Activated CD8-positive, alpha-beta memory T cell treated with anti-CD3 and anti-CD28 coated beads for 4 hours (primary cell): ENCODE measurements at regions not wholly inside any gene's neighbourhood (a gene's known extent, or its start where the extent isn't known, plus 50 kb on each side); places are given as distances from the start of the nearest gene placed in this dataset.

Source experiments
- DNase-seq, 2 donors: peaks; one replicate each; pipeline ENCODE4 v3.0.0-alpha.2; 2020; ENCODE audit warnings: low read depth in 2 of 2

GRCh38 chr14:22417914-22418313 lies 171.1 kb downstream of the DAD1 start:
- no peak for DNase-seq

DNA sequence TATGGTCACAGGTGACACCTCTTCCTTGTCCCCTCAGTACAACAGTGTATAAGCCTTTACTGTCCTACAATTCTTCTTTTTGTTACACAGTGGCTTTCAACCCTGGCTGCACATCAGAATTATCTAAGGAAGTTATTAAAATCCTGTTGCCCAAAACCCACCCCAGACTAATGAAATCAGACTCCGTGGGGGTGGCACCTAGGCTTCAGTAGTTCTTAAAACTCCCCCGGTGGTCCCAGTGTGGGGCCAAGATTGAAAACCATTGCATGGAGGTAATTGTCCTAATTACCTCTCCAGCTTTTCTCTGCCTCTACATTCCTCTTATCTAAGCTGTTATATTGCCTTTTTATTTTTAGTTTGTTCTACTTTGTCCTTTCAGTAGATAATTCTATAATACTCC lies 172.8 kb downstream of the DAD1 start:
- DNase-seq, result no peak

DNA sequence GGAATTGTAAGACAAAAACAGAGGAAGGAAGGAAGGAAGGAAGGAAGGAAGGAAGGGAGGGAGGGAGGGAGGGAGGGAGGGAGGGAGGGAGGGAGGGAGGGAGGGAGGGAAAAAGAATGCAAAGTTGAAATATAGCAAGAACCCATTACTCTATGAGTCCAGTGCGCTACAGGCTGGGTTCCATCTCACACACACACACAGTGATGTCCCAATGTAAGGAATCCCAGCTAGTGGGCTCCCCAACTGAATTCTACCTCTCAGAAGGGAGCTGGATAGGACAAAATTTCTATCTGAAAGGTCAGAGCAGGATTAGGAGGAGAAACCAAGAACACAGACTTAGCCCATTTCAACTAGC lies 173.4 kb downstream of the DAD1 start:
- no peak for DNase-seq

- DNase-seq, result no peak
Observed at GRCh38 chr14:22414876-22415604, 174.0 kb downstream of the DAD1 start.

DNA sequence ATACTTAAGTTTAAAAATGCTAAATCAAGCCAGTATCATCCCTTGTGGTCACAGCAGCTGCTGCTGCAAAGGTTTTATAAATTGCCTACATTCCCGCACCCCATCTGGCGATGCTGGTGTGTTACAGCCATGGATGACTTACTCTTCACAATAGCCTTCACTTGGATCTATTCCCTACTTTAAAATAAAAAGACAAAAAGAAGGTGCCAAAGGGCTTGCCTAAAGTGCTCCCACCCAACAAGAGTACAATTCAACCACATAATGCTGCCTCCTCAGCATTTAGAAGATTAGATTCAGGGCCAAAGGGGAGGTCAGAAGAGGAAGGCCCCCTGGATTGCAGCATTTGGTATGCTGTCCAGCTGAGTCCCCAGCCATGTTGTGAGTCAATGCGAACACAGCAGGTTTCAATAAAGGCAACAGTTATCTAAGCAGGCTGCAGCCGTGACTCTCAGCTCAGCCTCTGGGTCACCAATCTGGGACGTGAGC lies 176.1 kb downstream of the DAD1 start:
- no peak for DNase-seq

GRCh38 chr14:22411398-22412055 lies 177.5 kb downstream of the DAD1 start:
- DNase-seq, result no peak

- no peak for DNase-seq
Observed at GRCh38 chr14:22410497-22410896, 178.5 kb downstream of the DAD1 start.

GRCh38 chr14:22409006-22409405 lies 180.0 kb downstream of the DAD1 start:
- no peak for DNase-seq

- DNase-seq, result no peak
Observed at GRCh38 chr14:22408547-22408946, 180.5 kb downstream of the DAD1 start.

- no peak for DNase-seq
Observed at GRCh38 chr14:22407033-22407432, 182.0 kb downstream of the DAD1 start.

DNA sequence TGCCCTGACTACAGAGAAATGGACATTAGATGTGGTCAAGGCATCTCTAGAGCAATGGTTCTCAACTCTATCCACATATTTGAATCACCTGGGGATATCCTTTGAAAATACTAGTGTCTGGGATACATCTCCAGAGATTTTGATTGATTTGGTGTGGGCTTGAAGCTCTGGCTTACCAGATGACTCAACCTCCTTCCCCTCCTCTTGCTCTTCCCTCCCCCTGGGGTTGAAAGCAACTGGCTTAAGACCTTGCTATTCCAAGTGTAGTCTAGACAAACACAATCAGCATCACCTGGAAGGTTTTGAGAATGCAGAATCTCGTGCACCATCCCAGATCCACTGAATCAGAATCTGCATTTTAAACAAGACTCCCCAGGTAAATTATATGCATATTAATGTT lies 183.8 kb downstream of the DAD1 start:
- no peak for DNase-seq

DNA sequence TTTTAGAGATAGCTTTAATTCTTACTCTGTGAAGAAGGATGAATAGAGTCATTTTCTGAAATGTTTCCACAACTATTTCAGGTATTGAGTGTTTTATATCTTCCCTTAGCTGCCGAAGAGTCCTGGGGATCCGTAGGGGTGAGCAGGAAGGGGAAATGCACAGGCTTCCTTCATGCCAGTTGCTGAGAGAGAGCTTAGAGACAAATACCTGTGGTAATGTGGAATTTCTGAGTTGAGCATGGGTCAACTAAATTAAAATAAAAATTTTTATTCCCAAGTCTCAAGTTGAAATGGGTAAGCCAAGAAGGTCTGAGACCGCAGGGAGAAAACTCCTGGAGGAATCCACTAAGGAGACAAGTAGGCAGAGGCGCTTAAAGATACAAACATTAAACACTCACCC lies 185.7 kb downstream of the DAD1 start:
- DNase-seq, result no peak

GRCh38 chr14:22400655-22401259 lies 188.3 kb downstream of the DAD1 start:
- no peak for DNase-seq

DNA sequence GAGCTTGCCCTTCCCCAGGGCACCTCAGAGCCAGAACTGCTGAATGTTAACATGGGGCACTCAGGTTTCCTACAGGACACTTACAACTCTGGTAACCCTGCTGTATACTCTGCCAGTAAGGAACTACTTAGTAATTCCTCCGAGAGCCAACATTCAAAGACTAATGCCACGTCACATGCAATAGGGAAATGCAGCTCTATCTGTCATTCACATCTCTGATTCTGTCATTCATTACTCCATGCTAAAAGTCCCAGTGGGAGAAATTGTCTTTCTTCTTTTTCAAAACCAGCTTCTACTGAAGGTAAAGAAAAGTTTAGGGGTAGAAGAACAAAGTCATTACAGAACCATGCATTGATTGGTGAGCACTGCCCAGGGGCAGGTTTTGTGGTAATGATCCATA lies 189.2 kb downstream of the DAD1 start:
- DNase-seq, result no peak

- DNase-seq, result no peak
Observed at GRCh38 chr14:22397221-22397737, 191.7 kb downstream of the DAD1 start.

- no peak for DNase-seq
Observed at GRCh38 chr14:22395803-22396202, 193.2 kb downstream of the DAD1 start.

GRCh38 chr14:22394616-22395015 lies 194.4 kb downstream of the DAD1 start:
- no peak for DNase-seq

GRCh38 chr14:22393796-22394195 lies 195.2 kb downstream of the DAD1 start:
- DNase-seq, result no peak

GRCh38 chr14:22391908-22392565 lies 197.0 kb downstream of the DAD1 start:
- DNase-seq, result no peak

GRCh38 chr14:22390824-22391461 lies 198.1 kb downstream of the DAD1 start:
- DNase-seq, result no peak

DNA sequence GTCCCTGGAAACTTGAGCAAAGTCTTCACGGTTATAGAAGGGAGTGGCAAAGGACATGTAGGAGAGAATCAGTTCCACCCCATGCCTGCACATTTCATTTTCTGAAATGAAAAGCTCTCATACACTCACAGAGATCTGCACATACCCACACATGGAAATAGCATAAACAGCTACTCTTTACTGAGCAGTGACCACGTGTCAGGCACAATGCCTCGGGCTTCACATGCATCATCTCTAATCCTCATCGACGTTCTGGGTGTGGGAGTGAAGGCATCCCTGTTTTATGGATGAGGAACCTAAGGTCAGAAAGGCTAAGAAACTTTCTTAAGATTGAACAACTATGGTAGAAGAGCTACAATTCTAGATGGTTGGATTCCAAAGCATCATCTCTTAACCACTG lies 198.8 kb downstream of the DAD1 start:
- DNase-seq, result no peak
